ENCODE measurements at regions not wholly inside any gene's neighbourhood (a gene's known extent, or its start where the extent isn't known, plus 50 kb on each side); places are given as distances from the start of the nearest gene placed in this dataset.

DNA sequence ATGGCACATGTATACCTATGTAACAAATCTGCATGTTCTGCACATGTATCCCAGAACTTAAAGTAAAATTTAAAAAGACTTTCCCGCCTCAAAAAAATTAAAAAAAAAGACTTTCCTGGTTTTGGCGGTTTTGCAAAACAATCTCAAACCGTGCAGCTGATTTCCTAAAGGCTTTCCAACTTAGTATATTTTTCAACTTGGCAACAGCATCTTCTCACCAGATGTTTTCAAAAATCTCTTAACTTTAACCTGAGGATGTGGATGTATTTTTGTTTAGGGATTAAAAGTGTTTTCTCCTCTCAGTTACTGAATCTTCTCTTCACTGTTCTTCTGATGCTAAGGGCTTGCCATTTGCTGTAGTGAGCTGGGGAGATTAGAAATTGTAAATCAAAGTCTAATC lies 96.5 kb upstream of the PLPP4 start:
- no peak for DNase-seq (ENCODE audit: extremely low read depth, low read depth, low spot score)

DNA sequence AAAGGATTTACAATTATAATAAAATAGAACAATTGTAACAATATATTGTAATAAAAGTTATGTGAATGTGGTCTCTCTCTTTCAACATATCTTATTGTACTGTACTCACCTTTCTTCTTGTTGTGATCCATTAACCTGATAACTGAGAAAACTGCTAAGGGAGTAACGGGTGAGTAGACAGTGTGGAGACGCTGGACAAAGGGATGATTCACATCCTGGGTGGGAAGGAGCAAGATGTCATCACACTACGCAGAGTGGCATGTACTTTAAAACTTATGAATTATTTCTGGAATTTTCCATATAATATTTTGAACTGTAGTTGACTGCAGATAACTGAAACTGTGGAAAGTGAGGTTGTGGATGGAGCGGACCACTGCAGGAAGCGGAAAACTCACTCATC lies 91.2 kb upstream of the PLPP4 start:
- DNase-seq (ENCODE audit: extremely low read depth, low read depth, low spot score), result no peak

DNA sequence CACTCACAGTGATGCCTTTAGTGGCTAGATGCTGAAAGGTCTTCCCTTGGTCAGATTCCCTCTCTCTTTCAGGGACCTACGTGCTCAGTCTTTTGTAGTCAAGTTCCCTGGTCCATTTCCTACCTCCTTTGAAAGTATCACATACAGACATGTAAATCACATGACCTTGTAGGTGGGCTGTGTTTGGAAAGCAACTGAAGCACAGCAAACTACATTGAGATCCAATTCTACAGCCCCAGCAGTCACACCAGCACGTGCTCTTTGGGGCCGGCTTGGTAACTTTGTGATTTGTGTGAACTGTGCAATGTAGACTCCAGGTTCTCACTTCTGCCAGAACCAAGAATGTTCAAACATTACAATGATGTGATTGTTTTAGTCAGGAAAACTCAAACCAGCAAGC lies 89.7 kb upstream of the PLPP4 start:
- no peak for DNase-seq (ENCODE audit: extremely low read depth, low read depth, low spot score)

DNA sequence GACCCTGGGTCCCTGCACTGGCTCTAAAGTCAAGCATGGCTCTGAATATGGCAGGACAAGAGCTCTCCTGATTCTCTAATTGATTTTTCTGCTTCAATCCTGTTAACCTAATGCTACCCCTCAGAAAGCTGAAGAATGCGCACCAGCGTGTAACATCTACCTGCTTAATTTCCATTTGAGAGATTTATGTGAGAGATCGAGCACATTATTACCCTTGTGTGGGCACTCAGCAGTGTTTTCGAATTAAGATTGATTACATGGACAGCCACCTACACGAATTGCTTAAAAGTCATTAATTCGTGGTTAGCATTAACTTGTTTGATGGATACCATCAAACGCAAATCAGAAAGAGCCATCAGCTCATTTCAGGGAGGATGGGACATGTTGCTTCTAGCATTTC lies 88.7 kb upstream of the PLPP4 start:
- DNase-seq (ENCODE audit: extremely low read depth, low read depth, low spot score), result no peak

DNA sequence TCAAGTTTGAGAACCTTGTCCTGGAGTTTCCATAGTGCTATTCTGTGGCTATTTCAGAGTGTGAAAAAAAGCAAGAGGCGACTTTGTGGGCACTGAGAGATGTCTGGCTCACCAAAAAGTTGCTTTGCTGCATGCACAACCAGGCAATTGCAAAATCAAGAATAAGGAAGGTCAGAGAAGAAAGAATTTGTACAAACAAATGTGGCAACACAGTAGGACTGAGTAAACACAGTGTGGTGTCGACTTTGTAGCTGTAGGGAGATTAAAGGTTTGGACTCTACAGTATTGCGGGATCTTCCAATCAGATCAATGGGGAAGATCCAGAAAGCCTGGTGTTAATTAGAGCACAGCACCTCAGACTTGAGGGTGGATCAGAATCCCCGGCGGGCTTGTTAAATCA lies 88.1 kb upstream of the PLPP4 start:
- no peak for DNase-seq (ENCODE audit: extremely low read depth, low read depth, low spot score)

DNA sequence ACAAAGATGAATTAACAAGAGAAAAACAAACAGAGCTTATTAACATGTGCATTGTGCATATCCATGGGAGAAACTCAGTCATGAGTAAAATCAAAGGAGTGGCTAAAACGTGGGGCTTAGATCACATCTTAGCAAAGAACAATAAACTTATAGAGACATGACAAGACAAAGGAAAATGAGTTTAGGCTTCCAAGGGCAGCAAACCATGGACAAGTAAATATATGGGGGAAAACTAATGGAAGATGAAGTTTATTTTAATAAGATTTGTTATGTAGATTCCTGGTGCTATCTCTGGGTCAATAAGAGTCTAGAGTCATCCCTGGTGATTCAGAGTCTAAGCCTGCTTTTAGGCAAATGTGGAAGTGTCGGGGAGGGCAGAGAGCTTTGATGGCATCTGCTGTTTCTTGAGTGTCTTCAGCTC lies 87.2 kb upstream of the PLPP4 start:
- DNase-seq (ENCODE audit: extremely low read depth, low read depth, low spot score), result no peak

DNA sequence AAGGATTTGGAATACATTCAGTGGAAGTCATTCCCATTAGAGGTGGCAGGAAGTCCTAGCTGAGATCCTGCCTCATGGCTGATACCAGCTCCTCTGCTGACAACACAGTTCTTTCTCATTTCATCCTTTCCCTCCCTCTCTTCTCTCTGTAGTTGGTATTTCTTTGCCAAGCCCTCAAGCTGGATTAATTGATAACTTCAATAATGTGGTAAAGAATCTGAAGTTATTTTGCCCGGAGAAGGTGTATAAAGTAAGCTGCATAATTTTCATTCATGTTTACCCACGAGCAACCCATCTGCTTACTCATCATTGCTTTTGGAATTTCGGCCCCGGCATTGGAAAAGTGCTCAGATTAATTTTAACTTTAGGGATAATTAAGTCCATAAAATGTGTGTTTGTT lies 85.2 kb upstream of the PLPP4 start:
- no peak for DNase-seq (ENCODE audit: extremely low read depth, low read depth, low spot score)

DNA sequence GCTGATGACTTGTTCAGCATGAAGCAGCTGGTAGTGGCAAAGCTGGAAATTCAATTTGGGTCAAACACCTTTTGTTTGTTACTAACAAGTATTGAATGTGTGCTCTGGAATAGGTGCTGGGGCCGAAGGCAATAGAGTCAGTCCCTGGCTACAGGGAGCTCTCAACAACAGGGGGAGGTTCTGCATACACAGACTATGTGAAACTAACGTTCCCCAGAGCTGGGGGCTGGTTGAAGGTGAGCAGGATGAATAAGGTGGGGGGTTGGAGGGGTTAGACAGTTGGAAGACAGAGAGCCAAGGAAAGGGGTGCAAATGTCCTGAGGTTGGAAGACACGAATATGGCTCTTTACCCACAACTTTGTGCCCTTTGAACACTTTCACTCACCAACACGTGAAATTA lies 84.1 kb upstream of the PLPP4 start:
- DNase-seq (ENCODE audit: extremely low read depth, low read depth, low spot score), result no peak

DNA sequence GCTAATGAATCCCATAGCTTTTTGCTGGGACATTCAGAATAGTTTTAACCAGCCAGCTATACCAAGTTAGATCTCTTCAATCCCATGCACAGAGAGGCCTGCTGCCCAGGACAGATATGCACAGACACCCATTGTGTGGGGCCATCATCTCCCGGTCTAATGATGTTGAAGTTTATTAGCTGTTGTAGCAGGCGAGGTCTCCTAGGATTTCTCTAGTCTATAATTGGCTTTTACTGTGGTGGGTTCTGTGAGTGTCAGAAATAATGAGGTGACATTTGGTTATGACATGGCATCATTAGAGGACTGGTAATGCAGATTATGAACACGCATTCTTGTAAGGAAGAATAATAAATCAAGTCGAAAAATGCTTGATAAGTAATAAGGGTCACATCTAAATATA lies 81.4 kb upstream of the PLPP4 start:
- no peak for DNase-seq (ENCODE audit: extremely low read depth, low read depth, low spot score)

DNA sequence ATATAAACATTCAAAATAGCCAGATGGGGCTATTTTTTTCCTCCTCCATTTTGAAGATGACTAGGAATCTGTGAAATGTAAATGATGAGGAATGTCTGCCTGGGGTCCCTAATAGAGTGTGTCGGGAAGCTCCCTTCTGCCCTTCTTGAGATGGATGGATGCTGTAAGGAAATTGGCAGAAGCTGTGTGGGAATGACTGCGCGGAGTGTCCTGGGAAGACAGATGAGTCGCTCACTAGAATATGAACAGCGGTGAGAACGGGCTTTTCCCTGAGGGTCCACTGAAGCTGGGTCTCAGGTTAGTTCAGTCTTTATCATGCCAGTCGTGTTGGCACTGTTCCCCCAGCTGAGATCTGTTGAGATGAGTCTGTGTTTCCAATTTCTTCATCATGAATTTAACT lies 75.1 kb upstream of the PLPP4 start:
- no peak for DNase-seq (ENCODE audit: extremely low read depth, low read depth, low spot score)

DNA sequence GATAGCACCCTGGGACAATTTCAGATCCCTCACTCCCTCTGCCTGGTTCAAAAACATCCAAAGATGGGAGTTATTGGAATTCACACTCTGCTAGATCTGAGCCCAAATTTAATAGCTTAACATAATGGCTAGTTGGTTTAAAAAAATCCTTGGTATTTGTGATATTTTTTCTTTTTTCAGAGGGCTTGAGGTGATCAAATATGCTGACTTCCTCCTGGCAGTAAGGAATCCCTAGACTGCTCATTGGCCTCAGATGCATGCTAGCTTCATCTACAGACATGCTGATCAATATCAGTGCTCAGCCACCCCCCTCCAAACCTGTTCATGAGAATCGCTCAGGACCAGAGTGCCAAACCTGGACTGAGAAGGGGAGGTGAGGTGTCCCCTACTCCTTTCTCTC lies 74.7 kb upstream of the PLPP4 start:
- no peak for DNase-seq (ENCODE audit: extremely low read depth, low read depth, low spot score)

DNA sequence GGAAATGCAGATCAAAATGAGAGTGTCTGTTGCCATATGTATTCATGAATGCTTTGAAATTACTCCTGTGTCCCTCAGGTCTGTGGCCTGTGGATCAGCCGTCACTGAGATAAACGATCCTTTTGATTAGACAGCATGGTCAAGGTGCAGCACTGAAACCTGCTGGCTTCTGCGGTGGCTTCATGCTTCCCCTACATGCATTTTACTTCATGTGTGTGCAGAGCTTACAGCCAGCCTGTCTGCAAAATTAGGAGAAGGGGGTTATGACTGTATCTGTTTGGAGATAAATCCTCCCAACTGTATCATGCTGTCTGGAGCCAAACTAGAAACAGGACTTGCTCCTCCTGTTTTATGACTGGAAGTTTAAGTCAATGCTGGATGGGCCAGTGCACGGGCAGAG lies 71.0 kb upstream of the PLPP4 start:
- no peak for DNase-seq (ENCODE audit: extremely low read depth, low read depth, low spot score)

DNA sequence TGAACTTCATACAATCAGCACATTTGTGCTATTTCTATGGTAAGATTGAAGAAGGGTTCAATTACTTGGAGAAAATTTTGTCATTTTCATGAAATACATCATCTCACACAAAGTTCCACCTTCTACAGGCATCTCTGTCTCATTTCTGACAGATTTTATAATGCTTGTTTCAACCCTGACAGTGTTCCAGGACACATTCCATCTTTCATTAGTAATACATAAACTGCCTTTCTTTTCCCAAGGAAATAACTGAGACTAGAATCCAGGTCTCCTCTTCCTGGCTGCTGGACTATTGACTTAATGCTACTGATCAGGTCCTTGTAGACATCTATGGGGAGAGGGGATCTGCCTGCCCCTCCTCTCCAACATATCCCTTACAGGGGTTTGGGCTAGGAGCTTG lies 70.1 kb upstream of the PLPP4 start:
- no peak for DNase-seq (ENCODE audit: extremely low read depth, low read depth, low spot score)

DNA sequence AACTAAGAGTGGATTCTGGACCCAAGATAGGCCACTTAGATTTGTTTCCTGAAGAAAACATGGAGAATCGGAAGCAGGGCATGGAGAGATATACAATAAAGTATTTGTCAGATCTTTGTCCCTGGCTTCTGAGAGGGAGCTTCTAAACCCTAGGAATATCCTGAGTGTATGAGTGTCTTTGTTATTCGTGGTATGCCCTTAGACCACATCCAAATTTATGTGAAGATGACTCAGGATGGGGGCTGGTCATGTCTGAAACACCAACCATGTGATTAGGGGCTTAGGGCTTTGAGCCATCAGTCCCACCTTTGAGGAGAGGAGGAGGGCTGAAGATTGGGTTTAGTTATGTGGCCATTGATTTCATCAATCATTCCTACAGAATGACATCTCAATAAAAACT lies 69.7 kb upstream of the PLPP4 start:
- no peak for DNase-seq (ENCODE audit: extremely low read depth, low read depth, low spot score)

DNA sequence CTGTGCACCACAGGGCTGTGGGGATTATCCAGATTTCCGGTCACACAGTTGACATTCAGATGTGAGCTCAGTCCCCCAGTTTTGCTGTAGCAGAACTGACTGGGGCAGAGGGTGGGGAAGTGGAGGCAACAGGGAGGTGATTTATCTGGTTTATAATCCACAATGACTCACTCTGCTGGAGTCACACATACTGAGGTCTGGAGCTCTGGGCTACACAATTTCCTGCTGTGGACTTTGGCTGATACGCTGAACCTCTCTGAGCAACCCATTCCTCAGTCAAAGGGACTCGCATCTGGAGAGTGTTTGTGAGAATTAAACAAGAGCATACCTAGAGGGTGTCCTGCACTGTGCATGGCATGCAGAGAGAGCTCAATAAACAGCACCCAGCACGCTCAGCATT lies 64.8 kb upstream of the PLPP4 start:
- no peak for DNase-seq (ENCODE audit: extremely low read depth, low read depth, low spot score)

DNA sequence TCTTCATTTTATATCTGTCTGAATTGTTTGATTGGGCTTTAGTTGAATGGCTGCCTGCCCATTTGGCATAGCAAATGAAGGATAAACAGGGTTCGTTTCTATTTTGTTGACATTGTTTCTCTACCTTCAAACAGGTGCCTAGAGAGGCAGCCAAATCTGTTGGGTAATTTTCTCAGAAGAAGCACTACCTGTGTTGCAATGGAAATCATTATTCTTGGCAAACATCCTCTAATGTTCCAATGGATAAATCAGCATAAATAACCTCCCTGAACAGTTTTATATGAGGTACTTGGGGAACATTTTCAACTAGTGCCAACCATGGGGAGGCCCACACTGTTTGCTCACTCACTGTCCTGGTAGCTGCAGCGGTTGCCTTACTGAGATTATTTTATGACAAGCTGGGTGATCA lies 64.4 kb upstream of the PLPP4 start:
- no peak for DNase-seq (ENCODE audit: extremely low read depth, low read depth, low spot score)

DNA sequence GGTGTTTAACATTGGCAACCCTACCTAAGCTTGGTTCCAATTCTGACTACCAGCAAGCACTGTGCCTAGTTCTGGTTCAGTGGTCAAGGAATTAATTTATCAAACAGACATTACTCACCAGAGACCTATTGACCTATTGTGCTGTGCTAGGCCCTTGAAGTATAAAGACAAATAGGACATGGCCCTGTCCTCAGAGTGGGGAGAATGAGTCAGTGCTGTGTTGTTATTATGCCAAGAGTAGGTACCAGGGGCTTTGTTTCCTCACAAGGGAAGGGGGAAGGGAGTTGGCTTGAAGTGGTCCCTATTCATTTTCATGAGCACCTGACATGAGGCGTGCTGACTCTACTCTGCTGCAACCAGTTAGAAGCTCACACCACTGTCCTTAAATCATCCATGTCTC lies 62.6 kb upstream of the PLPP4 start:
- peak; percentile 37 for DNase-seq (ENCODE audit: extremely low read depth, low read depth, low spot score)

DNA sequence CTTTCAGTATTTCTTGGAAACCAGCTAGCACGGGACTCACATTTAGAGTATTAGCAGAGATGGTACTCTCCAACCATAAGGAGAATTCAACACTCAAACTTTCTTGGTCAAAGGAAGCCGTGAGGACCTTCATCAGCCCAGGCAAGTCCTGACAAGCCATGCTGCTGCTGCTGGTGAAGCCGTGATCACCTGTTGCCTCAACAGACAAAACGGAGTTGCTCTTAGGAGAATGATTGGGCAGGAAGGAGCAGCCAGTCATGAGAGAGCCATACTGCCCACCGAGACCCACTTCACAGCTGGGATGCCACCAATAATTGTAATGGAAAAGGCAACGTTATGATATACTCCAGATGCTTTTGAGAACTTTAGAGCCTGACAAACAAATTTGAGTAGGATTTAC lies 60.8 kb upstream of the PLPP4 start:
- DNase-seq (ENCODE audit: extremely low read depth, low read depth, low spot score), result no peak

DNA sequence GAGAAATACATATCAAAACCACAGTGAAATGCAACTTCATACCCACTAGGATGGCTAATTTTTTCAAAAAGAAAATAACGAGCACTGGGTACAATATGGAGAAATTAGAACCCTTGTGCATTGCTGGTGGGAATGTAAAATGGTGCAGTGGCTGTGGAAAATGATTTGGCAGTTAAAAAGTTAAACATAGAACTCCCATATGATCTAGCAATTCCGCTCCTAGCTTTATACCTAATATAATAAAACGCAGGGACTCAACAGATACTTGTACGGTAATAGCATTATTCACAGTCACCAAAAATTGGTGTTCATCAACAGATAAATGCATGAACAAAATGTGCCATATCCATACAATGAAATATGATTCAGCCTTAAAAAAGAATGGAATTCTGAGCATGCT lies 58.8 kb upstream of the PLPP4 start:
- no peak for DNase-seq (ENCODE audit: extremely low read depth, low read depth, low spot score)

DNA sequence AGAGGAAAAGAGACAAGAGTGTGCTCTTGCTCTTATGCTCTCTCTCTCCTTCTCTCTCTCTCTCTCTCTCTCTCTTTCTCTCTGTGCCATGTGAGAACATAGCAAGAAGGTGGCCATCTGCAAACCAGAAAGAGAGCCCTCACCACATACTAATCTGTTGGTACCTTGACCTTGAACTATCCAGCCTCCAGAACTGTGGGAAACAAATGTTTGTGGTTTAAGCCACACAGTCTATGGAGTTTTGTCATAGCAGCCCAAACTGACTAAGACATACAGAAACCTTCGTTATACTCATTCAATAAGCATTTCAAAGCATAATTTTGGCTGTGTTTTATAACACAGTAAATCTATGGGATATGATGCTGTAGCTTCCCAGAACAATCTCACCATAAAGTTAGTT lies 56.4 kb upstream of the PLPP4 start:
- DNase-seq (ENCODE audit: extremely low read depth, low read depth, low spot score), result no peak

DNA sequence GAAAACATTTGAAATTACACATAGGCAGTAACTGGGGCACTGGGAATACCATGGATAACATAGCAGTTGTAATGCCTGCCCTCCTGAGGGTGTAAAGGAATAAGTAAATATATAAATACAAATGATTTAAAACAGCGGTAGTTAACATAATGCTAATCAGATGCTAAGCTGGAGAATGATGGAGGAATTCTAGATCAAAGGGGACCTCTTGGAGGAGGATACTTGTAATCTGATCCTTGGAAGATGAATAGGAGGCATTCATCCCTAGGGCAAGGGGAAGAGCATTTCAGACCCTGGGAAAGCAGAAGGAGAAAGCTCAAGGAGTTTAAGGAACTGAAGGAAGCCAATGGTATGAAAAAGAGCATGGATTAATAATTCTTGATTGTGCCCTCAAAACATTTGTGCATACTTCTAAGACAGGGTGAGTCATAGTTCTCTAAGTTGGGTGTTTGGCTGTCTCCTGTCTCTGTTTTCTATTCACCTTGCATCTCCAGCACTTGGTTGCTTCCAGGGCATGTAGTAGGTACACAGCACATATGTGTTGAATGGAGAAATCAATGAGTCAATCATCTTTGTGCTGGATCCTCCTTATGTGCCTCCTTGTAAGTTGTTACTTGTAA lies 54.8 kb upstream of the PLPP4 start:
- DNase-seq (ENCODE audit: extremely low read depth, low read depth, low spot score), result no peak

DNA sequence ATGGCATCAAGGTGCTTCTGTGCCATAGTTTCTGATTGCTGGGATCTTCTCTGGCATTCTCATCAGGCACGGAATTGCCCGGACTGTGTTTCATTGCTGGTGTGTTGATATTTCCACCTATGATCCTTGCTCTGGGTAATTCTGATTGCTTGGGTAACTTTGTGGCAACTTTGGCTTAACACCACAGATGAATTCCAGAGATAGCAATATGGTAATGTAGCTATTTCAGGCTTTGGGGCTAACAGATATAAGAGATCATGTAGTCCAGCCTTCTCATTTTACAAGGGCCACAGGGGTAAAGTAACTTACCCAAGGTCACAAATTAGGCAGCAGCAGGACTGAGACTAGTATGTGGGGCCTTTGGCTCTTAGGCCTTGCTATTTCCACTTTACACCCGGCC lies 53.9 kb upstream of the PLPP4 start:
- no peak for DNase-seq (ENCODE audit: extremely low read depth, low read depth, low spot score)

DNA sequence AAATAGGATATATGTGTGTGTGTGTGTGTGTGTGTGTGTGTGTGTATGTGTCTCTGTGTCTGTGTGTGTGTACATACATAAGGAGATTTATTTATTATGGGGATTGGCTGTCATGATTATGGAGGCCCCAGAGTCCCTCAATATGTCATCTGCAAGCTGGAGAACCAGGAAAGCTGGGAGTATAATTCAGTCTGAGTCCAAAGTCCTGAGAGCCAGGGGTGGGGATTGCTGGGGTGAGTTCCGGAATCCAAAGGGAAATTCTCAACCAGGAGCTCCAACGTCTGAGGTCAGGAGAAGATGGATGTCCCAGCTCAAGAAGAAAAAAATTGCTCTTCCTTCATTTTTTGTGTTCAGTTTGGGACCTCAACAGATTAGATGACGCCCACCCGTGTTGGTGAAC lies 50.7 kb upstream of the PLPP4 start:
- no peak for DNase-seq (ENCODE audit: extremely low read depth, low read depth, low spot score)

Data from glomerular endothelial cell (primary cell).